AG10803 (cell line): ENCODE measurements at regions not wholly inside any gene's neighbourhood (a gene's known extent, or its start where the extent isn't known, plus 50 kb on each side); places are given as distances from the start of the nearest gene placed in this dataset.

Experiments
- DNase-seq: peaks from one replicate; pipeline ENCODE4 v3.0.0; 2010; ENCODE audit warnings: low read depth
- H3K4me3 ChIP-seq: 2 replicates; pipeline ENCODE4 v1.5.1; 2011; ENCODE audit warnings: mild to moderate bottlenecking, low read length, control low read depth
- CTCF ChIP-seq: conservative IDR thresholded peaks from 2 replicates; pipeline ENCODE4 v1.5.1; 2011; ENCODE audit warnings: mild to moderate bottlenecking, low read length, control low read depth, inconsistent platforms

- no peak overlapping the region for H3K4me3 ChIP-seq
- DNase-seq, result peak; percentile 62
- no peak for TF ChIP-seq CTCF
Measured at GRCh38 chr12:89208661-89209096, 143.6 kb downstream of the DUSP6 start.

GRCh38 chr12:89206390-89206789 is 145.9 kb downstream of the DUSP6 start:
- no peak for TF ChIP-seq CTCF
- no peak for DNase-seq

DNA sequence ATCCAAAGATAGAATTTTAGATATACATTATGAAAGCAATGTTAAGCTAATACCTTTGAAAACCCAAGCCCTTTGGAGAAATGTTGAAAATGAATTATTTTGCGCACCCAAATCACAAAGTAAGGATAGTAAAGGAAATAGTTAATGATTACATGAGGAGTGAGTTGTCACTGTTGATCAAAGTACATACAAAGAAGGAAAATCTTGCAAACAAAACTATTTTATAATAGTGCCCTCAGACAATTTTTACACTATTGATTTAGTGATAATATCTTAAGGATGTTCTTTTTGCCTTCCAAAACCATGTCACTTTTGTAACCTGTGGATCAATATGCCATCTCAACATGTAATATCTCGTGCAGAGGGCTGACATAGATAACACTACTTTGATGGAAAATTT is 146.8 kb downstream of the DUSP6 start:
- no peak for DNase-seq
- no peak overlapping the region for H3K4me3 ChIP-seq
- no peak for TF ChIP-seq CTCF

More at GRCh38 chr12:89206390-89206789, 145.9 kb downstream of the DUSP6 start:
- no peak overlapping the region for H3K4me3 ChIP-seq

DNA sequence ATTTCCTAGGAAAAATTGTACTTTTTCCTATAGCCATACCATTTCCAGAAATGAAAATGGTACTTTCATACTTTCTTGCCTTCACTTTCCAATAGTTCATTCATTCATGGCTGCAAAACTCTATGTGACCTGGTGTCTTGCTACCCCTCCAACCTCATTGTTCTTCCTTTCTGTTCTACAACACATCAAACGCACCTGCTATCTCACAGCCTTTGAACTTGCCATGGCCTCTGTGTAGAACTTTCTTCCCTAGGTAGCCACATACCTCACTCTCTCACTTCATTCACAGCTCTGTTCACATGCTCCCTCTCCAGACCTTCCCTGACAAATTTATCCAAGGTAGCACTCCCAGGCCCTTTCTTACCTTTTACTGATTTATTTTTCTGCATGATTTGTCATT is 149.2 kb downstream of the DUSP6 start:
- DNase-seq, result no peak

GRCh38 chr12:89200217-89200616 is 152.1 kb downstream of the DUSP6 start:
- DNase-seq, result no peak
- H3K4me3 ChIP-seq, result no peak overlapping the region
- no peak for TF ChIP-seq CTCF

More for the DNA sequence above, 149.2 kb downstream of the DUSP6 start:
- no peak overlapping the region for H3K4me3 ChIP-seq
- TF ChIP-seq CTCF, result no peak

DNA sequence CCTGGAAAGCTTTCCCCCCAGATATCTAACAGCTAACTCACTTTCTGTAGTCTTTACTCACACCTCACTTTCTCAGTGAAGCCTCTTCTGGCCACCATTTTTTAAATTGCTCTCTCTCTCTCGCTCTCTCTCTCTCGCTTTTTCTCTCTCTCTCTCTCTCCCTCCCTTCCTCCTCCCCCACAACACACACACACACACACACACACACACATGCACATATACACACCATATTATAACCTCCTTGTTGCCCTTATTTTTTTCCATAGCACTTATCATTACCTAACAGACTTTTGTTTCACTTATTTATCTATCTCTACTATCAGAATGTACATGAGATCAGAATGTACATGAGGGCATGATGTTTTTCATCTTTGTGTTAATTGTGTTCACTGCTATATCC is 156.8 kb downstream of the DUSP6 start:
- H3K4me3 ChIP-seq, result no peak overlapping the region
- TF ChIP-seq CTCF, result no peak
- no peak for DNase-seq

GRCh38 chr12:89194683-89195082 is 157.6 kb downstream of the DUSP6 start:
- TF ChIP-seq CTCF, result no peak
- DNase-seq, result no peak
- no peak overlapping the region for H3K4me3 ChIP-seq
